HEK293T (cell line): ENCODE measurements at regions not wholly inside any gene's neighbourhood (a gene's known extent, or its start where the extent isn't known, plus 50 kb on each side); places are given as distances from the start of the nearest gene placed in this dataset.

Experiments used
- BHLHE40 ChIP-seq: fragments of 450-650 bp; IDR thresholded peaks from 2 replicates; pipeline ENCODE4 v1.6.1; 2016; ENCODE audit warnings: mild to moderate bottlenecking, moderate library complexity, borderline replicate concordance
- CTBP1 ChIP-seq: fragments of 450-650 bp; IDR thresholded peaks from 2 replicates; pipeline ENCODE4 v1.6.1; 2016; ENCODE audit warnings: borderline replicate concordance
- ELF4 ChIP-seq: fragments of 450-650 bp; IDR thresholded peaks from 2 replicates; pipeline ENCODE4 v1.6.1; 2017; ENCODE audit warnings: antibody characterized with exemption
- FOXA1 ChIP-seq: fragments of 450-650 bp; IDR thresholded peaks from 2 replicates; pipeline ENCODE4 v1.6.1; 2016; ENCODE audit warnings: mild to moderate bottlenecking
- FOXM1 ChIP-seq: fragments of 450-650 bp; IDR thresholded peaks from 2 replicates; pipeline ENCODE4 v1.6.1; 2017; ENCODE audit warnings: mild to moderate bottlenecking, borderline replicate concordance
- HDGF ChIP-seq: fragments of 450-650 bp; IDR thresholded peaks from 2 replicates; pipeline ENCODE4 v1.6.1; 2017; ENCODE audit warnings: antibody characterized with exemption, borderline replicate concordance
- L3MBTL2 ChIP-seq: fragments of 450-650 bp; conservative IDR thresholded peaks from 2 replicates; pipeline ENCODE4 v1.6.1; 2016; ENCODE audit warnings: mild to moderate bottlenecking
- LEF1 ChIP-seq: fragments of 450-650 bp; IDR thresholded peaks from 2 replicates; pipeline ENCODE4 v1.6.1; 2017; ENCODE audit warnings: mild to moderate bottlenecking, borderline replicate concordance
- NFRKB ChIP-seq: fragments of 450-650 bp; IDR thresholded peaks from 2 replicates; pipeline ENCODE4 v1.6.1; 2016; ENCODE audit warnings: mild to moderate bottlenecking, moderate library complexity
- SP1 ChIP-seq: fragments of 450-650 bp; IDR thresholded peaks from 2 replicates; pipeline ENCODE4 v1.6.1; 2017
- TF ChIP-seq, protein P1 (sequence below): fragments of 450-650 bp; IDR thresholded peaks from 2 replicates; pipeline ENCODE4 v1.6.1; 2016

- TF ChIP-seq, protein P1, sequence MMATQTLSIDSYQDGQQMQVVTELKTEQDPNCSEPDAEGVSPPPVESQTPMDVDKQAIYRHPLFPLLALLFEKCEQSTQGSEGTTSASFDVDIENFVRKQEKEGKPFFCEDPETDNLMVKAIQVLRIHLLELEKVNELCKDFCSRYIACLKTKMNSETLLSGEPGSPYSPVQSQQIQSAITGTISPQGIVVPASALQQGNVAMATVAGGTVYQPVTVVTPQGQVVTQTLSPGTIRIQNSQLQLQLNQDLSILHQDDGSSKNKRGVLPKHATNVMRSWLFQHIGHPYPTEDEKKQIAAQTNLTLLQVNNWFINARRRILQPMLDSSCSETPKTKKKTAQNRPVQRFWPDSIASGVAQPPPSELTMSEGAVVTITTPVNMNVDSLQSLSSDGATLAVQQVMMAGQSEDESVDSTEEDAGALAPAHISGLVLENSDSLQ: no peak
- TF ChIP-seq SP1: no peak
- no peak for TF ChIP-seq BHLHE40
- no peak for TF ChIP-seq HDGF
- no peak for TF ChIP-seq LEF1
- TF ChIP-seq NFRKB: no peak
- TF ChIP-seq FOXA1: no peak
- no peak for TF ChIP-seq ELF4
- no peak for TF ChIP-seq FOXM1
- TF ChIP-seq L3MBTL2: no peak
- no peak for TF ChIP-seq CTBP1
Observed at GRCh38 chr5:145462525-145462924, 372.6 kb downstream of the PRELID2 start.
